ENCODE measurements at regions not wholly inside any gene's neighbourhood (a gene's known extent, or its start where the extent isn't known, plus 50 kb on each side); places are given as distances from the start of the nearest gene placed in this dataset.
"Not testable (repeated sequence)": the region's sequence is repeated elsewhere in the genome, so short reads cannot be mapped to it uniquely, and the experiment has no call there.

- 38% methylated on average over 1 of the region's 1 CpG for WGBS
- Histone ChIP-seq H3K4me1 (ENCODE audit: control insufficient read depth in 2 of 2, insufficient read depth in 2 of 2, low read length in 2 of 2) (no peaks in the 10 kb centered on the region), H3K27ac (ENCODE audit: low read depth in 1 of 2, low read length in 1 of 2) (no peak overlapping the region), H3K9me3 (ENCODE audit: control insufficient read depth in 2 of 2, insufficient read depth in 1 of 2, low read length in 1 of 2) (no peaks in the 10 kb centered on the region), H3K4me3 (ENCODE audit: low read length in 2 of 2) (no peak overlapping the region), H3K27me3 (ENCODE audit: control insufficient read depth in 2 of 2, insufficient read depth in 1 of 2, low read length in 1 of 2) (no peaks in the 10 kb centered on the region), H3K36me3 (ENCODE audit: control insufficient read depth in 2 of 2, insufficient read depth in 2 of 2, low read length in 1 of 2) (no peaks in the 10 kb centered on the region)
- no peak for DNase-seq (ENCODE audit: low read depth in 6 of 9, low spot score in 9 of 9)
Measured at GRCh38 chrX:42384956-42385355, 393.0 kb downstream of the PPP1R2C start.

GRCh38 chrX:42378857-42379256, 399.1 kb downstream of the PPP1R2C start:
- Histone ChIP-seq H3K4me1 (ENCODE audit: control insufficient read depth in 2 of 2, insufficient read depth in 2 of 2, low read length in 2 of 2) (no peaks in the 10 kb centered on the region), H3K27me3 (ENCODE audit: control insufficient read depth in 2 of 2, insufficient read depth in 1 of 2, low read length in 1 of 2) (no peaks in the 10 kb centered on the region), H3K4me3 (ENCODE audit: low read length in 2 of 2) (no peak overlapping the region), H3K27ac (ENCODE audit: low read depth in 1 of 2, low read length in 1 of 2) (no peak overlapping the region), H3K36me3 (ENCODE audit: control insufficient read depth in 2 of 2, insufficient read depth in 2 of 2, low read length in 1 of 2) (no peaks in the 10 kb centered on the region), H3K9me3 (ENCODE audit: control insufficient read depth in 2 of 2, insufficient read depth in 1 of 2, low read length in 1 of 2) (no peaks in the 10 kb centered on the region)
- DNase-seq (ENCODE audit: low read depth in 6 of 9, low spot score in 9 of 9) = no peak
- WGBS = 94% methylated on average over 1 of the region's 1 CpG

GRCh38 chrX:42375086-42375485, 402.9 kb downstream of the PPP1R2C start:
- no peaks in the 10 kb centered on the region for H3K36me3 ChIP-seq (ENCODE audit: control insufficient read depth in 2 of 2, insufficient read depth in 2 of 2, low read length in 1 of 2)
- H3K4me1 ChIP-seq (ENCODE audit: control insufficient read depth in 2 of 2, insufficient read depth in 2 of 2, low read length in 2 of 2) = no peaks in the 10 kb centered on the region
- no peak overlapping the region for H3K27ac ChIP-seq (ENCODE audit: low read depth in 1 of 2, low read length in 1 of 2)
- no peak overlapping the region for H3K4me3 ChIP-seq (ENCODE audit: low read length in 2 of 2)
- no peaks in the 10 kb centered on the region for H3K9me3 ChIP-seq (ENCODE audit: control insufficient read depth in 2 of 2, insufficient read depth in 1 of 2, low read length in 1 of 2)
- DNase-seq (ENCODE audit: low read depth in 6 of 9, low spot score in 9 of 9) = no peak
- no peaks in the 10 kb centered on the region for H3K27me3 ChIP-seq (ENCODE audit: control insufficient read depth in 2 of 2, insufficient read depth in 1 of 2, low read length in 1 of 2)
- WGBS = 95% methylated on average over 7 of the region's 7 CpGs

- WGBS = 97% methylated on average over 2 of the region's 2 CpGs
Measured at GRCh38 chrX:42366181-42366580, 411.8 kb downstream of the PPP1R2C start.

GRCh38 chrX:42362219-42362618, 415.7 kb downstream of the PPP1R2C start:
- Histone ChIP-seq H3K4me1 (ENCODE audit: control insufficient read depth in 2 of 2, insufficient read depth in 2 of 2, low read length in 2 of 2) (no peaks in the 10 kb centered on the region), H3K9me3 (ENCODE audit: control insufficient read depth in 2 of 2, insufficient read depth in 1 of 2, low read length in 1 of 2) (no peaks in the 10 kb centered on the region), H3K4me3 (ENCODE audit: low read length in 2 of 2) (no peak overlapping the region), H3K27ac (ENCODE audit: low read depth in 1 of 2, low read length in 1 of 2) (no peak overlapping the region), H3K27me3 (ENCODE audit: control insufficient read depth in 2 of 2, insufficient read depth in 1 of 2, low read length in 1 of 2) (no peaks in the 10 kb centered on the region), H3K36me3 (ENCODE audit: control insufficient read depth in 2 of 2, insufficient read depth in 2 of 2, low read length in 1 of 2) (no peaks in the 10 kb centered on the region)
- WGBS = 97% methylated on average over 1 of the region's 1 CpG
- DNase-seq (ENCODE audit: low read depth in 6 of 9, low spot score in 9 of 9) = no peak

More at GRCh38 chrX:42366181-42366580, 411.8 kb downstream of the PPP1R2C start:
- no peak for DNase-seq (ENCODE audit: low read depth in 6 of 9, low spot score in 9 of 9)
- H3K4me1 ChIP-seq (ENCODE audit: control insufficient read depth in 2 of 2, insufficient read depth in 2 of 2, low read length in 2 of 2) = no peaks in the 10 kb centered on the region
- H3K27ac ChIP-seq (ENCODE audit: low read depth in 1 of 2, low read length in 1 of 2) = no peak overlapping the region
- no peaks in the 10 kb centered on the region for H3K9me3 ChIP-seq (ENCODE audit: control insufficient read depth in 2 of 2, insufficient read depth in 1 of 2, low read length in 1 of 2)
- no peaks in the 10 kb centered on the region for H3K27me3 ChIP-seq (ENCODE audit: control insufficient read depth in 2 of 2, insufficient read depth in 1 of 2, low read length in 1 of 2)
- no peak overlapping the region for H3K4me3 ChIP-seq (ENCODE audit: low read length in 2 of 2)
- no peaks in the 10 kb centered on the region for H3K36me3 ChIP-seq (ENCODE audit: control insufficient read depth in 2 of 2, insufficient read depth in 2 of 2, low read length in 1 of 2)

- DNase-seq (ENCODE audit: low read depth in 6 of 9, low spot score in 9 of 9) = peak in 1 of 9 donors; percentile 9
- not testable (repeated sequence) for H3K27ac ChIP-seq (ENCODE audit: low read depth in 1 of 2, low read length in 1 of 2)
- 86% methylated on average over 3 of the region's 3 CpGs for WGBS
Measured at GRCh38 chrX:42342981-42343380, 419.6 kb upstream of the CASK start.

More at GRCh38 chrX:42342981-42343380, 419.6 kb upstream of the CASK start:
- not testable (repeated sequence) for H3K27me3 ChIP-seq (ENCODE audit: control insufficient read depth in 2 of 2, insufficient read depth in 1 of 2, low read length in 1 of 2); H3K9me3 ChIP-seq (ENCODE audit: control insufficient read depth in 2 of 2, insufficient read depth in 1 of 2, low read length in 1 of 2); H3K36me3 ChIP-seq (ENCODE audit: control insufficient read depth in 2 of 2, insufficient read depth in 2 of 2, low read length in 1 of 2); H3K4me3 ChIP-seq (ENCODE audit: low read length in 2 of 2); H3K4me1 ChIP-seq (ENCODE audit: control insufficient read depth in 2 of 2, insufficient read depth in 2 of 2, low read length in 2 of 2)

Data from thymus (tissue), 11 donors.